K562 (cell line): ENCODE measurements at regions not wholly inside any gene's neighbourhood (a gene's known extent, or its start where the extent isn't known, plus 50 kb on each side); places are given as distances from the start of the nearest gene placed in this dataset.

Experiments
- ATAC-seq: fragments of 200-7000 bp; cut with Tn5 transposase; 3 replicates; pipeline ENCODE4 v1.9.1; 2020; ENCODE audit warnings: moderate library complexity
- BruUV-seq: library from RNA; stranded (reverse); fragments of 400-500 nt; replicated peaks from 2 replicates; lab custom pipeline; 2021; lab: Mats Ljungman, UMichigan
- CTCF ChIA-PET: fragments of 300-600 bp; formaldehyde crosslinking; extraction: SDS; loops from one replicate; lab custom pipeline; 2021; ENCODE audit warnings: low intra/inter-chr PET ratio; lab: Yijun Ruan, JAX
- POLR2A ChIA-PET: fragments of 300-600, 350-650 bp; sonication (Branson Sonifier 250); formaldehyde crosslinking; extraction: SDS; loops from one replicate; lab custom pipeline; 2021; ENCODE audit warnings: antibody characterized with exemption, inconsistent platforms; lab: Yijun Ruan, JAX
- DNase-seq, 4 experiments: peaks; one replicate each; pipeline versions ENCODE4 v3.0.0 to v3.0.0-alpha.2; 2011 to 2018; ENCODE audit warnings: low spot score in 3 of 4, mixed read lengths in 3 of 4; ENCODE audit errors: extremely low read depth in 1 of 4
- FAIRE-seq: peaks from 2 replicates; lab custom pipeline; 2011; peaks lifted over from hg19 to GRCh38; lab: Jason Lieb, UNC
- H2AFZ ChIP-seq: 2 replicates; pipeline ENCODE4 v1.6.0; 2011; ENCODE audit warnings: low read depth, low read length, control low read depth, inconsistent platforms
- H3K27ac ChIP-seq: fragments of 200-600 bp; 3 replicates; pipeline ENCODE4 v1.8.0; 2011; ENCODE audit warnings: low read depth, mild to moderate bottlenecking, control low read depth, inconsistent platforms, low read length, moderate library complexity, mixed read lengths; ENCODE audit errors: extremely low read depth
- H3K27me3 ChIP-seq, 2 experiments: fragments of 300-600 bp in 1 of 2; 2 replicates in 1 of 2; 3 replicates in 1 of 2; pipeline versions ENCODE4 v1.6.0 to v1.8.0; 2011; ENCODE audit warnings: inconsistent platforms in 2 of 2, low read length in 2 of 2, mild to moderate bottlenecking in 1 of 2, mixed read lengths in 1 of 2, moderate library complexity in 1 of 2; ENCODE audit not compliant: control insufficient read depth in 2 of 2, insufficient read depth in 2 of 2
- H3K36me3 ChIP-seq: fragments of 300-600 bp; 3 replicates; pipeline ENCODE4 v1.8.0; 2011; ENCODE audit warnings: mild to moderate bottlenecking, low read length, inconsistent platforms; ENCODE audit not compliant: control insufficient read depth, insufficient read depth
- H3K4me1 ChIP-seq, 2 experiments: fragments of 200-600 bp in 1 of 2; replicated peaks in 1 of 2; 2 replicates in 1 of 2; 3 replicates in 1 of 2; pipeline versions ENCODE4 v1.5.1 to v1.8.0; 2011; ENCODE audit warnings: inconsistent platforms in 2 of 2, low read length in 2 of 2, mild to moderate bottlenecking in 1 of 2, mixed read lengths in 1 of 2, moderate library complexity in 1 of 2; ENCODE audit not compliant: control insufficient read depth in 2 of 2, insufficient read depth in 2 of 2
- H3K4me2 ChIP-seq: 2 replicates; pipeline ENCODE4 v1.6.1; 2011; ENCODE audit warnings: low read length, control low read depth, inconsistent platforms, mixed read lengths; ENCODE audit not compliant: insufficient read depth
- H3K4me3 ChIP-seq: fragments of 200-600 bp; sonication (generic), shearing (Covaris generic); 2 replicates; pipeline ENCODE4 v1.5.1; 2016; ENCODE audit warnings: control low read depth, inconsistent platforms
- H3K79me2 ChIP-seq: fragments of 200-600 bp; 3 replicates; pipeline ENCODE4 v1.8.0; 2011; ENCODE audit warnings: low read length, inconsistent platforms; ENCODE audit not compliant: control insufficient read depth, insufficient read depth
- H3K9ac ChIP-seq, 2 experiments: 2 replicates each; pipeline versions ENCODE4 v1.6.0 to v1.6.1; 2011; ENCODE audit warnings: low read depth in 2 of 2, low read length in 2 of 2, control low read depth in 1 of 2, inconsistent platforms in 1 of 2, mild to moderate bottlenecking in 1 of 2, mixed read lengths in 1 of 2; ENCODE audit not compliant: insufficient read depth in 1 of 2
- H3K9me1 ChIP-seq: one replicate; pipeline ENCODE4 v1.6.0; 2011; ENCODE audit warnings: inconsistent platforms, mild to moderate bottlenecking, low read length, moderate library complexity; ENCODE audit not compliant: control insufficient read depth, insufficient read depth
- H3K9me3 ChIP-seq: replicated peaks from 2 replicates; pipeline ENCODE4 v1.5.1; 2011; ENCODE audit warnings: low read depth, low read length, inconsistent platforms; ENCODE audit not compliant: control insufficient read depth, insufficient read depth
- H4K20me1 ChIP-seq: replicated peaks from 2 replicates; pipeline ENCODE4 v1.6.1; 2011; ENCODE audit warnings: low read length, inconsistent platforms, mixed read lengths; ENCODE audit not compliant: control insufficient read depth, insufficient read depth
- ARID2 ChIP-seq: fragments of 450-650 bp; IDR thresholded peaks from 2 replicates; pipeline ENCODE4 v1.6.1; 2017; ENCODE audit warnings: antibody characterized with exemption, mild to moderate bottlenecking
- BRD9 ChIP-seq: fragments of 450-650 bp; IDR thresholded peaks from 2 replicates; pipeline ENCODE4 v1.6.1; 2018; ENCODE audit warnings: low read depth; ENCODE audit not compliant: partially characterized antibody
- CBX5 ChIP-seq: IDR thresholded peaks from 2 replicates; pipeline ENCODE4 v1.6.1; 2014; ENCODE audit warnings: low read depth, borderline replicate concordance
- ELF2 ChIP-seq: fragments of 250-450 bp; sonication (Bioruptor Pico); IDR thresholded peaks from 2 replicates; pipeline ENCODE4 v1.5.0; 2021; ENCODE audit warnings: mild to moderate bottlenecking
- FUS ChIP-seq: fragments of 200-400 bp; formaldehyde crosslinking; optimal IDR thresholded peaks from 2 replicates; pipeline ENCODE3; 2017; ENCODE audit warnings: low read depth, low read length
- HEY1 ChIP-seq: fragments of 250-450 bp; sonication (Bioruptor Pico); IDR thresholded peaks from 2 replicates; pipeline ENCODE4 v1.5.0; 2020; ENCODE audit warnings: mild to moderate bottlenecking, moderate library complexity, borderline replicate concordance
- LARP7 ChIP-seq: fragments of 450-650 bp; IDR thresholded peaks from 2 replicates; pipeline ENCODE4 v1.6.1; 2016
- MECOM ChIP-seq: fragments of 250-450 bp; sonication (Bioruptor Pico); IDR thresholded peaks from 2 replicates; pipeline ENCODE4 v1.8.0; 2022; ENCODE audit warnings: inconsistent platforms
- MED1 ChIP-seq: sonication (generic); formaldehyde crosslinking; IDR thresholded peaks from 2 replicates; pipeline ENCODE4 v1.8.1; 2023; ENCODE audit warnings: missing genetic modification reagents, borderline replicate concordance
- NFRKB ChIP-seq: fragments of 450-650 bp; IDR thresholded peaks from 2 replicates; pipeline ENCODE4 v1.6.1; 2016; ENCODE audit warnings: low read depth
- RREB1 ChIP-seq: fragments of 250-450 bp; sonication (Bioruptor Pico); IDR thresholded peaks from 2 replicates; pipeline ENCODE4 v1.4.0; 2020
- SMARCC2 ChIP-seq: fragments of 450-650 bp; IDR thresholded peaks from 2 replicates; pipeline ENCODE4 v1.6.1; 2017; ENCODE audit warnings: antibody characterized with exemption, moderate library complexity, mild to moderate bottlenecking, low read depth
- TFE3 ChIP-seq: fragments of 450-650 bp; formaldehyde crosslinking; IDR thresholded peaks from 2 replicates; pipeline ENCODE4 v1.4.0; 2020; ENCODE audit warnings: mild to moderate bottlenecking, mixed read lengths
- THRAP3 ChIP-seq: fragments of 450-650 bp; IDR thresholded peaks from 2 replicates; pipeline ENCODE4 v1.6.1; 2016; ENCODE audit warnings: mild to moderate bottlenecking, inconsistent platforms, borderline replicate concordance
- ZFPM2 ChIP-seq: fragments of 250-450 bp; sonication (Bioruptor Pico); IDR thresholded peaks from 2 replicates; pipeline ENCODE4 v1.5.1; 2022; ENCODE audit warnings: mild to moderate bottlenecking
- ZNF165 ChIP-seq: fragments of 250-450 bp; sonication (Bioruptor Pico); IDR thresholded peaks from 2 replicates; pipeline ENCODE4 v1.4.0; 2020; ENCODE audit warnings: borderline replicate concordance
- ZNF507 ChIP-seq: conservative IDR thresholded peaks from 2 replicates; pipeline ENCODE4 v1.6.1; 2017; ENCODE audit warnings: missing genetic modification characterization, missing compliant biosample characterization
- WGBS: fragments of 100-300 bp; shearing (Covaris generic); methylation state at CpG from one replicate; pipeline ENCODE4 v1.1.6; 2016; ENCODE audit warnings: low coverage, mixed read lengths; ENCODE audit not compliant: insufficient coverage; ENCODE audit errors: missing lambda C conversion rate; 5-methylcytosine and 5-hydroxymethylcytosine counted together
- in situ Hi-C: fragments of 300-500 bp; cut with MboI; formaldehyde crosslinking; loops from 4 replicates; pipeline ENCODE4 v1.15.0; 2018; ENCODE audit warnings: inconsistent platforms, mixed read lengths
- intact Hi-C: fragments of 100-400 bp; cut with micrococcal nuclease; formaldehyde crosslinking; loops from 2 replicates; pipeline ENCODE4 v1.14.2; 2022

DNA sequence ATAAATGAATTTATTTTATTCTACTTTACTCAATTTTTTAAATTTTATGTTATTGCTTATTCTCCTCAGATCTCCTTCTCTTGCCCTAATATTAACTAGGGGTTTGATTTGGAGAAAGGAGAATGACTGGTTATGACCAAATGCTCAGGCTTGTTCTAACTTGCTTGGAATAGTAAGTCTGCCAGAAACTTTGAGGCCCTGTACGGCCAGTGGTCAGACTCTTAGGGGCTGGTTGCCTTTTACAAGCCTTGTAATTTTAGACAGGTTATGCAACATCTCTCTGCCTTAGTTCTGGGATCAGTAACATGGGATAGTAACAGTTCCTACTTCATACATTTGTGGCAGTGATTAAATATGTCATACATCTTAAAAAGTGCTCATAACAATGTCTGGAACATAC, 279.5 kb downstream of the DUSP10 start:
- no peak for ATAC-seq
- 0% methylated on average over 1 of the region's 1 CpG for WGBS
- Histone ChIP-seq H3K27me3 (no peaks in the 10 kb centered on the region), H3K79me2 (no peaks in the 10 kb centered on the region), H2AFZ (no peak overlapping the region), H3K27ac (no peak overlapping the region), H3K36me3 (no peaks in the 10 kb centered on the region), H3K4me2 (no peak overlapping the region), H4K20me1 (no peaks in the 10 kb centered on the region), H3K9me3 (no peaks in the 10 kb centered on the region), H3K9me1 (no peaks in the 10 kb centered on the region), H3K9ac (no peak overlapping the region), H3K4me1 (no peaks in the 10 kb centered on the region), H3K4me3 (no peak overlapping the region)
- no TSS peak for BruUV-seq
- TF ChIP-seq ZFPM2 (CRISPR knock-in tag) (no peak), SMARCC2 (no peak), FUS (no peak), THRAP3 (no peak), ZNF507 (tag) (no peak), HEY1 (CRISPR knock-in tag) (no peak), RREB1 (CRISPR knock-in tag) (no peak), CBX5 (no peak), MED1 (CRISPR knock-in tag) (no peak), MECOM (CRISPR knock-in tag) (no peak), LARP7 (no peak), ZNF165 (CRISPR knock-in tag) (no peak), NFRKB (no peak), ELF2 (CRISPR knock-in tag) (no peak), ARID2 (no peak), TFE3 (no peak), BRD9 (no peak)
- POLR2A ChIA-PET: no interaction called here
- intact Hi-C loops: no loop called here
- in situ Hi-C loops: no loop called here
- no peak for DNase-seq
- CTCF ChIA-PET: no interaction called here
- FAIRE-seq: no peak
